IgD-negative memory B cell (primary cell): ENCODE measurements at regions not wholly inside any gene's neighbourhood (a gene's known extent, or its start where the extent isn't known, plus 50 kb on each side); places are given as distances from the start of the nearest gene placed in this dataset.

Experiments used
- H3K27ac Mint-ChIP-seq, 3 donors: one replicate each; pipeline ENCODE4 v1.8.0; 2020 to 2022; ENCODE audit warnings: mild to moderate bottlenecking in 3 of 3, mixed read lengths in 3 of 3, moderate library complexity in 1 of 3
- H3K27me3 Mint-ChIP-seq: one replicate; pipeline ENCODE4 v1.8.0; 2021; ENCODE audit warnings: mixed read lengths
- H3K36me3 Mint-ChIP-seq: one replicate; pipeline ENCODE4 v1.8.0; 2020; ENCODE audit warnings: mild to moderate bottlenecking, mixed read lengths
- H3K4me1 Mint-ChIP-seq, 3 donors: one replicate each; pipeline ENCODE4 v1.8.0; 2020 to 2022; ENCODE audit warnings: mixed read lengths in 3 of 3, mild to moderate bottlenecking in 1 of 3
- H3K4me3 Mint-ChIP-seq, 4 donors: one replicate each; pipeline ENCODE4 v1.8.0; 2020 to 2022; ENCODE audit warnings: mild to moderate bottlenecking in 4 of 4, mixed read lengths in 4 of 4, moderate library complexity in 3 of 4
- H3K9me3 Mint-ChIP-seq, 3 donors: one replicate each; pipeline ENCODE4 v1.8.0; 2020 to 2021; ENCODE audit warnings: mixed read lengths in 3 of 3, mild to moderate bottlenecking in 1 of 3

GRCh38 chr17:56074361-56074890 is 78.8 kb upstream of the ANKFN1 start:
- H3K4me3 Mint-ChIP-seq: no peak overlapping the region
- no peaks in the 10 kb centered on the region for H3K36me3 Mint-ChIP-seq
- no peak overlapping the region for H3K27ac Mint-ChIP-seq
- no peaks in the 10 kb centered on the region for H3K27me3 Mint-ChIP-seq
- peaks cover 0 to 13% (median 5%) of the 10 kb centered on the region in 3 donors for H3K9me3 Mint-ChIP-seq
- H3K4me1 Mint-ChIP-seq: no peaks in the 10 kb centered on the region

GRCh38 chr17:56076980-56077379 is 76.3 kb upstream of the ANKFN1 start:
- no peak overlapping the region for H3K4me3 Mint-ChIP-seq
- peaks cover 0 to 13% (median 5%) of the 10 kb centered on the region in 3 donors for H3K9me3 Mint-ChIP-seq
- H3K4me1 Mint-ChIP-seq: no peaks in the 10 kb centered on the region
- no peaks in the 10 kb centered on the region for H3K27me3 Mint-ChIP-seq
- H3K27ac Mint-ChIP-seq: peak overlapping the region in 1 of 3 donors; percentile 94
- H3K36me3 Mint-ChIP-seq: no peaks in the 10 kb centered on the region

GRCh38 chr17:56083475-56083874 is 69.8 kb upstream of the ANKFN1 start:
- H3K9me3 Mint-ChIP-seq: peaks cover 3 to 5% (median 5%) of the 10 kb centered on the region in 3 donors
- H3K27me3 Mint-ChIP-seq: no peaks in the 10 kb centered on the region
- no peaks in the 10 kb centered on the region for H3K36me3 Mint-ChIP-seq
- no peak overlapping the region for H3K27ac Mint-ChIP-seq
- no peaks in the 10 kb centered on the region for H3K4me1 Mint-ChIP-seq
- no peak overlapping the region for H3K4me3 Mint-ChIP-seq

GRCh38 chr17:56085576-56086267 is 67.6 kb upstream of the ANKFN1 start:
- Mint-ChIP-seq H3K4me3 (no peak overlapping the region), H3K36me3 (no peaks in the 10 kb centered on the region), H3K9me3 (peaks cover 4 to 15% (median 6%) of the 10 kb centered on the region in 3 donors), H3K4me1 (peaks cover 0 to 1% (median 0%) of the 10 kb centered on the region in 3 donors), H3K27me3 (no peaks in the 10 kb centered on the region), H3K27ac (no peak overlapping the region)

GRCh38 chr17:56087199-56087598 is 66.1 kb upstream of the ANKFN1 start:
- H3K4me1 Mint-ChIP-seq: peaks cover 0 to 1% (median 0%) of the 10 kb centered on the region in 3 donors
- no peak overlapping the region for H3K4me3 Mint-ChIP-seq
- H3K27me3 Mint-ChIP-seq: no peaks in the 10 kb centered on the region
- no peak overlapping the region for H3K27ac Mint-ChIP-seq
- H3K9me3 Mint-ChIP-seq: peaks cover 4 to 20% (median 6%) of the 10 kb centered on the region in 3 donors
- no peaks in the 10 kb centered on the region for H3K36me3 Mint-ChIP-seq

- peak overlapping the region in 1 of 4 donors; percentile 29 for H3K4me3 Mint-ChIP-seq
- peaks cover 2% of the 10 kb centered on the region for H3K27me3 Mint-ChIP-seq
- H3K9me3 Mint-ChIP-seq: peaks cover 4 to 5% (median 5%) of the 10 kb centered on the region in 3 donors
- no peak overlapping the region for H3K27ac Mint-ChIP-seq
- no peaks in the 10 kb centered on the region for H3K36me3 Mint-ChIP-seq
- no peaks in the 10 kb centered on the region for H3K4me1 Mint-ChIP-seq
Observed at GRCh38 chr17:56096026-56096810, 57.1 kb upstream of the ANKFN1 start.

- no peak overlapping the region for H3K27ac Mint-ChIP-seq
- no peaks in the 10 kb centered on the region for H3K36me3 Mint-ChIP-seq
- H3K27me3 Mint-ChIP-seq: no peaks in the 10 kb centered on the region
- H3K4me3 Mint-ChIP-seq: no peak overlapping the region
- peaks cover 0 to 5% (median 4%) of the 10 kb centered on the region in 3 donors for H3K9me3 Mint-ChIP-seq
- no peaks in the 10 kb centered on the region for H3K4me1 Mint-ChIP-seq
Observed at GRCh38 chr17:56098746-56099145, 54.5 kb upstream of the ANKFN1 start.

- Mint-ChIP-seq H3K4me1 (no peaks in the 10 kb centered on the region), H3K4me3 (no peak overlapping the region), H3K9me3 (peaks cover 0 to 5% (median 4%) of the 10 kb centered on the region in 3 donors)
Observed at GRCh38 chr17:56099649-56100048, 53.6 kb upstream of the ANKFN1 start.

More at GRCh38 chr17:56099649-56100048, 53.6 kb upstream of the ANKFN1 start:
- no peaks in the 10 kb centered on the region for H3K27me3 Mint-ChIP-seq
- H3K27ac Mint-ChIP-seq: no peak overlapping the region
- no peaks in the 10 kb centered on the region for H3K36me3 Mint-ChIP-seq
